ENCODE measurements at regions not wholly inside any gene's neighbourhood (a gene's known extent, or its start where the extent isn't known, plus 50 kb on each side); places are given as distances from the start of the nearest gene placed in this dataset.
"Not testable (repeated sequence)": the region's sequence is repeated elsewhere in the genome, so short reads cannot be mapped to it uniquely, and the experiment has no call there.

- no peak for TF ChIP-seq CTCF (IDR thresholded peaks at IDR 0.05; ENCODE audit: borderline replicate concordance, insufficient read depth, low read depth, low read length)
- H3K4me3 ChIP-seq (ENCODE audit: low read depth, low read length): no peak overlapping the region
Measured at GRCh38 chr2:176795823-176796222, 416.8 kb upstream of the HNRNPA3 start.

- H3K4me3 ChIP-seq (ENCODE audit: low read depth, low read length): not testable (repeated sequence)
Measured at GRCh38 chr2:176796677-176797076, 415.9 kb upstream of the HNRNPA3 start.

- TF ChIP-seq CTCF (IDR thresholded peaks at IDR 0.05; ENCODE audit: borderline replicate concordance, insufficient read depth, low read depth, low read length): no peak
- no peak overlapping the region for H3K4me3 ChIP-seq (ENCODE audit: low read depth, low read length)
Measured at GRCh38 chr2:176804392-176804791, 408.2 kb upstream of the HNRNPA3 start.

- no peak for TF ChIP-seq CTCF (IDR thresholded peaks at IDR 0.05; ENCODE audit: borderline replicate concordance, insufficient read depth, low read depth, low read length)
- no peak overlapping the region for H3K4me3 ChIP-seq (ENCODE audit: low read depth, low read length)
Measured at GRCh38 chr2:176805345-176805744, 407.2 kb upstream of the HNRNPA3 start.

GRCh38 chr2:176812246-176812775 lies 400.3 kb upstream of the HNRNPA3 start:
- no peak overlapping the region for H3K4me3 ChIP-seq (ENCODE audit: low read depth, low read length)
- no peak for TF ChIP-seq CTCF (IDR thresholded peaks at IDR 0.05; ENCODE audit: borderline replicate concordance, insufficient read depth, low read depth, low read length)

GRCh38 chr2:176813156-176813555 lies 399.4 kb upstream of the HNRNPA3 start:
- no peak overlapping the region for H3K4me3 ChIP-seq (ENCODE audit: low read depth, low read length)
- TF ChIP-seq CTCF (IDR thresholded peaks at IDR 0.05; ENCODE audit: borderline replicate concordance, insufficient read depth, low read depth, low read length): no peak

GRCh38 chr2:176813621-176814049 lies 399.0 kb upstream of the HNRNPA3 start:
- TF ChIP-seq CTCF (IDR thresholded peaks at IDR 0.05; ENCODE audit: borderline replicate concordance, insufficient read depth, low read depth, low read length): no peak

GRCh38 chr2:176814274-176814673 lies 398.3 kb upstream of the HNRNPA3 start:
- TF ChIP-seq CTCF (IDR thresholded peaks at IDR 0.05; ENCODE audit: borderline replicate concordance, insufficient read depth, low read depth, low read length): no peak
- H3K4me3 ChIP-seq (ENCODE audit: low read depth, low read length): no peak overlapping the region

More at GRCh38 chr2:176813621-176814049, 399.0 kb upstream of the HNRNPA3 start:
- no peak overlapping the region for H3K4me3 ChIP-seq (ENCODE audit: low read depth, low read length)

Measured in GM12875 (cell line).